ENCODE measurements at regions not wholly inside any gene's neighbourhood (a gene's known extent, or its start where the extent isn't known, plus 50 kb on each side); places are given as distances from the start of the nearest gene placed in this dataset.

GRCh38 chr12:58202933-58203718, 261.8 kb downstream of the ATP23 start:
- ChIA-PET CTCF (no interaction called here), RAD21 (ENCODE audit: low non-redundant PET in 1 of 2, low total read pairs in 2 of 2, uncharacterized antibody in 2 of 2, unreplicated experiment in 2 of 2) (no interaction called here), POLR2A (no interaction called here)
- no peak overlapping the region for H2AFZ ChIP-seq (ENCODE audit: low read depth, low read length, poor library complexity, severe bottlenecking)
- no peaks in the 10 kb centered on the region for H3K9me2 ChIP-seq (ENCODE audit: insufficient read depth)
- no peaks in the 10 kb centered on the region for H4K20me1 ChIP-seq (ENCODE audit: insufficient read depth)
- H3K27ac ChIP-seq (ENCODE audit: low read depth, low read length) = no peak overlapping the region
- no TSS peak for BruUV-seq (replicated peaks)
- no peaks in the 10 kb centered on the region for H3K27me3 ChIP-seq (ENCODE audit: insufficient read depth, low read length)
- no peak overlapping the region for H3K4me3 ChIP-seq (replicated peaks in 1 of 2; ENCODE audit: low read depth in 1 of 2, low read length in 2 of 2)
- TF ChIP-seq, protein P1, sequence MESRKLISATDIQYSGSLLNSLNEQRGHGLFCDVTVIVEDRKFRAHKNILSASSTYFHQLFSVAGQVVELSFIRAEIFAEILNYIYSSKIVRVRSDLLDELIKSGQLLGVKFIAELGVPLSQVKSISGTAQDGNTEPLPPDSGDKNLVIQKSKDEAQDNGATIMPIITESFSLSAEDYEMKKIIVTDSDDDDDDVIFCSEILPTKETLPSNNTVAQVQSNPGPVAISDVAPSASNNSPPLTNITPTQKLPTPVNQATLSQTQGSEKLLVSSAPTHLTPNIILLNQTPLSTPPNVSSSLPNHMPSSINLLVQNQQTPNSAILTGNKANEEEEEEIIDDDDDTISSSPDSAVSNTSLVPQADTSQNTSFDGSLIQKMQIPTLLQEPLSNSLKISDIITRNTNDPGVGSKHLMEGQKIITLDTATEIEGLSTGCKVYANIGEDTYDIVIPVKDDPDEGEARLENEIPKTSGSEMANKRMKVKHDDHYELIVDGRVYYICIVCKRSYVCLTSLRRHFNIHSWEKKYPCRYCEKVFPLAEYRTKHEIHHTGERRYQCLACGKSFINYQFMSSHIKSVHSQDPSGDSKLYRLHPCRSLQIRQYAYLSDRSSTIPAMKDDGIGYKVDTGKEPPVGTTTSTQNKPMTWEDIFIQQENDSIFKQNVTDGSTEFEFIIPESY (IDR thresholded peaks at IDR 0.05; ENCODE audit: extremely low read depth, insufficient replicate concordance, low read length) = no peak
- TF ChIP-seq CBX3 (IDR thresholded peaks at IDR 0.05; ENCODE audit: low read depth) (no peak), ZNF274 (IDR thresholded peaks at IDR 0.05; ENCODE audit: low read depth, low read length) (no peak)
- no peak overlapping the region for H3K9ac ChIP-seq (ENCODE audit: low read length)
- DNase-seq (ENCODE audit: low read depth, low spot score) (no peak), ATAC-seq (no peak)
- intact Hi-C loops (cut with micrococcal nuclease) = no loop called here
- H3K79me2 ChIP-seq (ENCODE audit: insufficient read depth, low read length) = no peaks in the 10 kb centered on the region
- H3K9me3 ChIP-seq (ENCODE audit: control insufficient read depth in 1 of 2, insufficient read depth in 1 of 2, low read depth in 1 of 2, low read length in 2 of 2) = no peaks in the 10 kb centered on the region
- no peaks in the 10 kb centered on the region for H3K36me3 ChIP-seq (ENCODE audit: control insufficient read depth in 1 of 2, insufficient read depth in 2 of 2, low read length in 2 of 2)
- H3K4me1 ChIP-seq (ENCODE audit: control insufficient read depth in 1 of 2, insufficient read depth in 2 of 2, low read length in 2 of 2) = no peaks in the 10 kb centered on the region
- H3K4me2 ChIP-seq (ENCODE audit: low read length) = no peak overlapping the region

- ChIA-PET POLR2A (no interaction called here), CTCF (no interaction called here), RAD21 (ENCODE audit: low non-redundant PET in 1 of 2, low total read pairs in 2 of 2, uncharacterized antibody in 2 of 2, unreplicated experiment in 2 of 2) (no interaction called here)
- H3K4me1 ChIP-seq (ENCODE audit: control insufficient read depth in 1 of 2, insufficient read depth in 2 of 2, low read length in 2 of 2) = no peaks in the 10 kb centered on the region
- no TSS peak for BruUV-seq (replicated peaks)
- no peak overlapping the region for H2AFZ ChIP-seq (ENCODE audit: low read depth, low read length, poor library complexity, severe bottlenecking)
- H3K27ac ChIP-seq (ENCODE audit: low read depth, low read length) = no peak overlapping the region
- H4K20me1 ChIP-seq (ENCODE audit: insufficient read depth) = no peaks in the 10 kb centered on the region
- intact Hi-C loops (cut with micrococcal nuclease) = no loop called here
- H3K9me2 ChIP-seq (ENCODE audit: insufficient read depth) = no peaks in the 10 kb centered on the region
- no peak for DNase-seq (ENCODE audit: low read depth, low spot score)
- H3K9ac ChIP-seq (ENCODE audit: low read length) = no peak overlapping the region
- H3K4me2 ChIP-seq (ENCODE audit: low read length) = no peak overlapping the region
- H3K27me3 ChIP-seq (ENCODE audit: insufficient read depth, low read length) = no peaks in the 10 kb centered on the region
- no peak for ATAC-seq
- no peak for TF ChIP-seq CBX3 (IDR thresholded peaks at IDR 0.05; ENCODE audit: low read depth)
- TF ChIP-seq FOSL1 (IDR thresholded peaks at IDR 0.05; ENCODE audit: low read depth) = no peak
- TF ChIP-seq, protein P2, sequence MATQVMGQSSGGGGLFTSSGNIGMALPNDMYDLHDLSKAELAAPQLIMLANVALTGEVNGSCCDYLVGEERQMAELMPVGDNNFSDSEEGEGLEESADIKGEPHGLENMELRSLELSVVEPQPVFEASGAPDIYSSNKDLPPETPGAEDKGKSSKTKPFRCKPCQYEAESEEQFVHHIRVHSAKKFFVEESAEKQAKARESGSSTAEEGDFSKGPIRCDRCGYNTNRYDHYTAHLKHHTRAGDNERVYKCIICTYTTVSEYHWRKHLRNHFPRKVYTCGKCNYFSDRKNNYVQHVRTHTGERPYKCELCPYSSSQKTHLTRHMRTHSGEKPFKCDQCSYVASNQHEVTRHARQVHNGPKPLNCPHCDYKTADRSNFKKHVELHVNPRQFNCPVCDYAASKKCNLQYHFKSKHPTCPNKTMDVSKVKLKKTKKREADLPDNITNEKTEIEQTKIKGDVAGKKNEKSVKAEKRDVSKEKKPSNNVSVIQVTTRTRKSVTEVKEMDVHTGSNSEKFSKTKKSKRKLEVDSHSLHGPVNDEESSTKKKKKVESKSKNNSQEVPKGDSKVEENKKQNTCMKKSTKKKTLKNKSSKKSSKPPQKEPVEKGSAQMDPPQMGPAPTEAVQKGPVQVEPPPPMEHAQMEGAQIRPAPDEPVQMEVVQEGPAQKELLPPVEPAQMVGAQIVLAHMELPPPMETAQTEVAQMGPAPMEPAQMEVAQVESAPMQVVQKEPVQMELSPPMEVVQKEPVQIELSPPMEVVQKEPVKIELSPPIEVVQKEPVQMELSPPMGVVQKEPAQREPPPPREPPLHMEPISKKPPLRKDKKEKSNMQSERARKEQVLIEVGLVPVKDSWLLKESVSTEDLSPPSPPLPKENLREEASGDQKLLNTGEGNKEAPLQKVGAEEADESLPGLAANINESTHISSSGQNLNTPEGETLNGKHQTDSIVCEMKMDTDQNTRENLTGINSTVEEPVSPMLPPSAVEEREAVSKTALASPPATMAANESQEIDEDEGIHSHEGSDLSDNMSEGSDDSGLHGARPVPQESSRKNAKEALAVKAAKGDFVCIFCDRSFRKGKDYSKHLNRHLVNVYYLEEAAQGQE (IDR thresholded peaks at IDR 0.05; ENCODE audit: low read depth) = no peak
- TF ChIP-seq CEBPB (IDR thresholded peaks at IDR 0.05; ENCODE audit: low read depth) = no peak
- no peak for TF ChIP-seq EZH2phosphoT487 (IDR thresholded peaks at IDR 0.05; ENCODE audit: borderline replicate concordance)
- no peak for TF ChIP-seq SP1 (IDR thresholded peaks at IDR 0.05; ENCODE audit: low read depth)
- no peak for TF ChIP-seq YY1 (IDR thresholded peaks at IDR 0.05; ENCODE audit: extremely low read depth, insufficient replicate concordance, low read depth, low read length)
- no peak for TF ChIP-seq TCF7L2 (IDR thresholded peaks at IDR 0.05; ENCODE audit: borderline replicate concordance, extremely low read depth, insufficient read depth, insufficient read length)
- TF ChIP-seq EGR1 (IDR thresholded peaks at IDR 0.05; ENCODE audit: low read depth) = no peak
- TF ChIP-seq ZFX (IDR thresholded peaks at IDR 0.05) = no peak
- no peak for TF ChIP-seq SRF (IDR thresholded peaks at IDR 0.05; ENCODE audit: low read depth)
- no peaks in the 10 kb centered on the region for H3K36me3 ChIP-seq (ENCODE audit: control insufficient read depth in 1 of 2, insufficient read depth in 2 of 2, low read length in 2 of 2)
- no peaks in the 10 kb centered on the region for H3K79me2 ChIP-seq (ENCODE audit: insufficient read depth, low read length)
- no peak overlapping the region for H3K4me3 ChIP-seq (replicated peaks in 1 of 2; ENCODE audit: low read depth in 1 of 2, low read length in 2 of 2)
- H3K9me3 ChIP-seq (ENCODE audit: control insufficient read depth in 1 of 2, insufficient read depth in 1 of 2, low read depth in 1 of 2, low read length in 2 of 2) = no peaks in the 10 kb centered on the region
These were observed 262.7 kb downstream of the ATP23 start for GRCh38 chr12:58204071-58204470.
